ENCODE measurements at regions not wholly inside any gene's neighbourhood (a gene's known extent, or its start where the extent isn't known, plus 50 kb on each side); places are given as distances from the start of the nearest gene placed in this dataset.

GRCh38 chr6:132192631-132193030 is 208.6 kb downstream of the MOXD1 start:
- no peak for TF ChIP-seq CTCF (IDR thresholded peaks at IDR 0.05)
- TF ChIP-seq POLR2A (IDR thresholded peaks at IDR 0.05; ENCODE audit: low read depth): no peak
- TF ChIP-seq POLR2AphosphoS5 (IDR thresholded peaks at IDR 0.05): peak; percentile 34 to 75
- peak; percentile 60 for TF ChIP-seq EP300 (IDR thresholded peaks at IDR 0.05)

Data from esophagus muscularis mucosa (tissue), 4 donors.